GM21360 (cell line): ENCODE measurements at regions not wholly inside any gene's neighbourhood (a gene's known extent, or its start where the extent isn't known, plus 50 kb on each side); places are given as distances from the start of the nearest gene placed in this dataset.
"Not testable (repeated sequence)": the region's sequence is repeated elsewhere in the genome, so short reads cannot be mapped to it uniquely, and the experiment has no call there.

ENCODE experiments used
- ATAC-seq: cut with Tn5 transposase; IDR thresholded peaks from one replicate; pipeline ENCODE4 v1.9.1; 2021; ENCODE audit warnings: mild to moderate bottlenecking, moderate library complexity; ENCODE audit not compliant: unreplicated experiment

DNA sequence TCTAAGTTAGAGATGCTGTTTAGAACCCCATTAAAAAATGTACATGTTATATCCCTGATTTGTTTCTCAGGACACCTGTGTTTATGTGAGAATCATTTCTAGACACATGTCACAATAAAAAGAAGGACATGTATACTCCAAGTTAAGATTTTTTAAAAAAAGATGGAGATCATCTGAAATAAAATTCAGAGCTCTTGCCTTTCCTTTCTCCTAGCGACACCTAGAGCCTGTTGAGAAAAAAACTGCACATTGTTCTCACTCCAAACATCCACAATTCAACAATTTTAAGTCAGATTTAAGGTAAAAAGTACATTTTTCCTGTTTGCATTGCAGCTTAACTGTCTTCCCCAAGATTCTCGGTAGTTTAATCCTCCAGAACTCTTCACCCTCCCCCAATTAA lies 171.8 kb downstream of the ATP6V0E2 start:
- not testable (repeated sequence) for ATAC-seq

GRCh38 chr7:150046290-150047194 lies 172.8 kb downstream of the ATP6V0E2 start:
- not testable (repeated sequence) for ATAC-seq

DNA sequence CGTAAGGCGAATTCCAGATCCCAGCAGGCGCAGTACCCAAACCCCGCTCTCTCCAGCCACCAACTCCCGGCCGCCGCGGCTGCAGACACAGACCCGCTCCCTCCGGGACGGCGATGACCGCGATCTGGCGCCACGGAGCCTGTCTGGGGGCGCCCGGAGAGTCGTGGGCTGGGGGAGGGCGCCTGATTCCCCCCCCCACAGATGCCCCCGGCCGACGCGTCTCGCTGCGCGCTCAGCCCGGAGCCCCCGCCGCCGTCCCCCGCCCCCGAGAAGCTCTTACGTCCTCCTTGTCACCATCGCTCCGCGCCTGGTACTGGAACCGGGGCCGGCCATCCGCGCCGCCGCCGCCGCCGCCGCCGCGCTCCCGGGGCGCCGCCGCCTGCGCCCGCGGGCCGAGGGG lies 173.6 kb downstream of the ATP6V0E2 start:
- ATAC-seq: not testable (repeated sequence)

DNA sequence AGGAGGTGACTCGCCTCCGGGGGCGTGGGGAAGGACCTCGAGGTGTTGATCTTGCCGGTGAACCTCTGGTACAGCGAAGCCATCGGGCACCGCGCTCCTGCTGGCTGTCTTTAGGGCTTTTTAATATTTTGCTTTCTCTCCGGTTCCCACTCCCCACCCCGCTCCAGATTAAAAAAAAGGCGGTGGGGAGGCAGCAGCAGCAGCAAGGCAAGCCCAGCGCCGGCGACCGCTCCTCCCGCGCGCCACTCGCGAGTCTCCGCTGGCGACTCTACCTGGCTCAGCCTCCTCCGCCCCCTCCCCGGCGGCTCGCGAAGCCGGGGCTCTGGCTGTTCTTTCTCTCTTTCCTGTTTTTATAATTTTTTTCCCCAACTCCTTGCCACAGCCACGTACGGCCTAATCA lies 174.0 kb downstream of the ATP6V0E2 start:
- not testable (repeated sequence) for ATAC-seq

DNA sequence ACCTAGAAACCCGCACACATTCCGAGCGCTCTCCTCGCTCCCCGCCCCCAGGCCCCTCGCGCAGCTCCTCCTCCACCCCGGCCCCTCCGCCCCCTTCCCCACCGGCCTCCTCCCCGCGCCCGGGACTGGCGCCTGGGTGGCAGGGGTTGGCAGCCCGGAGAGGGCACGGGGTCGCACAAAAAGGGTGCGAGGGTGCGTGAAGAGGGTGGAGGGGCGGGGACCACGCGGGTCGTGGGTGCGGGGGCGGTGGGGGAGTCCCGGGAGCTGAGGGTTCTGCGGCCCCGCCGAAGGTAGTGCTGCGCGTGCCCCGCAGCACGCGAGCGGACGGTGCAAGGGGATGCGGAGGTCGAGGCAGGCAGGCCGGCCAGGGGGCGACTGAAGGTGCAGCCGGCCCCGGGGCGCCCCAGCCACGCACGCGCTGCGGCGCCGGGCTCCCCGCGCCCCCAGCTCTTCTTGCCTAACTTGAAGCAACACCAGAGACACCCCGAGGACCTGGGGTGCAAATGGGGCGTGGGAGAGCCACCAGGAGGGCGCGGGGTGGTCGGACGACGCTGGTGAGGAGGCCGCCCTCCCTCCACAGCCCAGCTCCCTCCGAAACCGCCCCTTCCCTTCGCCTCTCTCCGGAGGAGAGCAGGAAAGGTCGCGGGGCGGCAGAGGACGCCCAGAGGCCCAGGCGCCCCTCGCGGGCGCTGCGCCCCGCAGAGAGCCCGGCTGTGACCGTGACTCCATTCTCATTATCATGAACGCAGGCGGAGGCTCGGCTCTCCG lies 174.7 kb downstream of the ATP6V0E2 start:
- not testable (repeated sequence) for ATAC-seq

GRCh38 chr7:150049012-150049655 lies 175.4 kb downstream of the ATP6V0E2 start:
- not testable (repeated sequence) for ATAC-seq

- ATAC-seq: not testable (repeated sequence)
Measured at GRCh38 chr7:150053396-150053795, 179.6 kb downstream of the ATP6V0E2 start.

DNA sequence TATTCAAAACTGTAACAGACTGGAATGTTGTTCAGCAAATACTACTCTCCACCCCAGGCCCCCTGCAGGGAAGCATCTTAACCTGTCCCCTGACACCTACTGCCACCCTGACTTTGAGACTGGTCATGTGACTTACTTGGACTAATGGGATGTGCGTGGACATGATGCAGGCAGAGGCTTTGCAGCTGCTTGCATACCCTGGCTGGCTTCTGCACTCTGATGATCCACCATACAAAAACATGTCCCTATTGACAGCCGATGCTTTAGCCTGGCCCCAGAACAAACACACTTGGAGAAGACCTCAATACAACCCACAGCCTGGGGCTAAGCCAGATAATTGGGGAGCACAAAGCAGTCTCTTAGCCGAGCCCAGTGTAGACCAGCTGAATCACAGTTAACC lies 180.5 kb downstream of the ATP6V0E2 start:
- not testable (repeated sequence) for ATAC-seq

- peak; percentile 99 for ATAC-seq
Measured at GRCh38 chr7:150060259-150061221, 186.8 kb downstream of the ATP6V0E2 start.

DNA sequence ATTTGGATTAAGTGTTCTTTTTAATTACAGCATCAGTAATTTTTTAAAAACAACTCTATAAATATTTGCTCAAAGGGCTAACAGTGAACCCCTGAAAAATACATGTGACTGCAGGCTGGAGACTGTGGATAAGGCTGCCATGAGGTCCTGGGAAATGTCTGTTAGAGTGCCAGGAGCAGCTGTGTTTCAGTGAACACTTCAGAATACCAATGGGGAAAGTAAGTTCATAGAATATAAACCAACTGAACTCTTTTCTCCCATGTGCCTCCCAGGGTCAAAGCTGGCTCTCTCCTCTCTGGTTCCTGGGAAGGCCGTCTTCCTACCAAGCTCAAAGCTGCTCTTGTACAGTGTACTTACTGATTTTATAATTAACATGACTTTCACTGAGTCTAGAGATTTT lies 189.4 kb downstream of the ATP6V0E2 start:
- ATAC-seq: not testable (repeated sequence)

DNA sequence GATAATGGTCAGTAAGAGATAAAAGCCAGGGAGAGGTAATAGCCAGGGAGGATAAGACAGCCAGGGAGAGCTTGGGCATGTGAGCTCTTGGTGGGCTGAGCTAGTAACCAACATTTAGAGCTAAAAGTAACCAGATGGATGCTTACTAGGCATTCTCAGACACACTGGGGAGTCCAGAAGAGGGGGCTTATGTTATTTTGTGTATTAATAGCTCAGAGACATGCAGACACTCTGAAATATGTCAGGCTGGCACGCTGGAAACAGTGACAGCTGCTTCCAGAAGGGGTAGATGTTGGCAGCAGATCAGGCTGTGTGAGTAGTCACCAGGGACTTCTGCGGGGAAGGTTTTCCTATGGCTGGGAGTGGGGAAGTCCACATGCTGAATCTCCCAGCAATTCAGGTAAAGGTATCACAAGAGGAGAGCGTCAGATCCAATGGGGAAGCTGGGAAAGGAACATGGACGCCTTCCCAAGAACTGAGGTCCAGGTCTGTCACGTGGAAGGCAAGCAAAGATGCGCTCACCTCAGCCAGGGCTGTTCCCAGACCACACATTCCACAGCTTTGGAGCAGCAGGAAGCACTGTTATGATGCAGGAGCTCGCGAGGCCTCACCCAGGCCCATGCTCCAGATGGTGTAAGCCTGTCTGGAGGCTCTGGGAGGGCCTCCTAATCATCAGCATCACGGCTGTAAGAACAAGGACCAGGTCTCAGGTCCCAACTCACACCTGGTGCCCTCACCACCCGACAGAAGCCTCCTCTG lies 196.0 kb downstream of the ATP6V0E2 start:
- not testable (repeated sequence) for ATAC-seq

DNA sequence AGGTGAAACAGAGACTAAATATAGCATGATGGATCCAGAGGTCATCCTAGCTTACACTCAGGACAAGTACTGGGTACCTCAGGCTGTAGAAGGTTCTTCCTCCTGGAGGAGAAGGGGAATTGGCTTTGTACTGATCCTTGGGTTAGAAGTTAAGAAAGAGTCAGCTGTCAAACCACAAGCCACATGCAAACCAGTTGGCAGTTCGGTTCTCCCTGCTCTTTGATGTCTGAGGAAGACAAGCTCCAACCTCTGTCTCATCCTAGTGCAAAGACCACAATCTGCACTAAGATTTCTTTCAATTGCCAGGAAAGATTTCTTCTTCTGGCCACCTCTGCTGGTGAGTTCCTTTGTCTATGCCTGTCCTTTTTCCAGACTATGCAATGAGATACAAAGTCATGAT lies 203.8 kb downstream of the ATP6V0E2 start:
- ATAC-seq: not testable (repeated sequence)

- not testable (repeated sequence) for ATAC-seq
Measured at GRCh38 chr7:150081865-150082264, 208.1 kb downstream of the ATP6V0E2 start.

DNA sequence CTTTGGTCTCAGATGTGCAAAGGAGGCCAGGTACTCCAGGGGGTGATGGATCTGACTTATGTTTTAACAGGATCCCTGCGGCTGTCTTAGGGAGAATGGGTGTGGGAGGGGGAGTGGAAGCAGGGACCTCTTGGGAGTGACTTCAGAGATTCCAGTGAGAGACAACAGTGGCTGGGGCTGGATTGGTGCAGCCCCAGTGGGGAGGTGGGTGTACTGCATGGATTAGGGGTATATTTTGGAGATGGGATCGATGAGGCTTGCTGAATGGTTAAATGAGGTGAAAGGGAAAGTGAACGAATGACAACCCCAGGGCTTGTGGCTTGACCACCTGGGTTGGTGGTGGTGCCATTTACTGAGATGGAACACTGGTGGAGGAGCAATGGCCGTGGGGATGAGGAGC lies 211.0 kb downstream of the ATP6V0E2 start:
- not testable (repeated sequence) for ATAC-seq

GRCh38 chr7:150087478-150087877 lies 213.7 kb downstream of the ATP6V0E2 start:
- ATAC-seq: not testable (repeated sequence)

- ATAC-seq: not testable (repeated sequence)
Measured at GRCh38 chr7:150089139-150089538, 215.4 kb downstream of the ATP6V0E2 start.

DNA sequence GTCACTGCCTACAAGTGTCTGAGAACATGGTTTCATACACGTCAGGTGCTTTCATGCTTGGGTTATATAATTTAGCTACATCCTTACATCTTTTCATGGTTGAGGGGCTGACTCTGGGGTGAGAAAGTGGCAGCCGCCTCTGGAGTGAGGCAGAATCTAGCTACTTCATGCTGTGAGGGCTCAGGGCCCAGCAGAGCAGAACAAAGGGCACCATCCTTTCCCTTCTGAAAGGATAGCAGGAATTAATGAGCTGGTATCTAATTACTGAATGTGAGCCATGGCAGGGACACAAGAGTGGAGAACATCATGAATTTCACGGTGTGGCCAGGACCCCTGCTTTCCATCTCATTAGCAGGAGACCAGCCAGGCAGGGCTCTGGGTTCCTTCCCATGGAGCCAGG lies 217.0 kb downstream of the ATP6V0E2 start:
- not testable (repeated sequence) for ATAC-seq

DNA sequence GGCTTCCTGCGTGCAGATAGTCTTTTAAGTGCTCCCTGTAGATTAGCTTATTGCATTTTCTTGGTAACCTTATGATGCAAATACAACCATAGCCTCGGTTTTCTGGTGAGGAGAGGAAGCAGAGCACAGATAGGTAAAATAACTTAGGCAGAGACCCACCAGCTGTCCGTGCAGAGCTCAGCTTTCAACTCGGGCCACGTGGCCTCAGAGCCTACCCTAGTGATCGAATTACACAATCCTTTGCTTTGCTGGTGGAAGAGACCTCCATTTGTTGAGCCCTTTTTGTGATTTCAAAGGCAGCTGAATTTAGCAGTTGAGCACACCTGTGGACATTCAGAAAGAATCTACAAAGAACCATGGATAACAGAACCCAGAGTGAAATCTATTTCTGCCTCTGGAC lies 220.1 kb downstream of the ATP6V0E2 start:
- not testable (repeated sequence) for ATAC-seq
